ENCODE measurements at regions not wholly inside any gene's neighbourhood (a gene's known extent, or its start where the extent isn't known, plus 50 kb on each side); places are given as distances from the start of the nearest gene placed in this dataset.

- ATAC-seq (ENCODE audit: low FRiP score) (no peak), DNase-seq (ENCODE audit: low spot score) (no peak)
- TF ChIP-seq CTCF (IDR thresholded peaks at IDR 0.05): no peak
These were observed 402.7 kb upstream of the MYT1L start for GRCh38 chr2:2733818-2734217.

GRCh38 chr2:2732331-2733119 is 401.4 kb upstream of the MYT1L start:
- DNase-seq (ENCODE audit: low spot score): no peak
- TF ChIP-seq CTCF (IDR thresholded peaks at IDR 0.05): no peak
- ATAC-seq (ENCODE audit: low FRiP score): no peak

- no peak for DNase-seq (ENCODE audit: low spot score)
- TF ChIP-seq CTCF (IDR thresholded peaks at IDR 0.05): no peak
- ATAC-seq (ENCODE audit: low FRiP score): no peak
These were observed 400.8 kb upstream of the MYT1L start for GRCh38 chr2:2731816-2732284.

GRCh38 chr2:2731101-2731815 is 400.2 kb upstream of the MYT1L start:
- ATAC-seq (ENCODE audit: low FRiP score) (no peak), DNase-seq (ENCODE audit: low spot score) (no peak)
- TF ChIP-seq CTCF (IDR thresholded peaks at IDR 0.05): no peak

- ATAC-seq (ENCODE audit: low FRiP score): no peak
- DNase-seq (ENCODE audit: low spot score): no peak
- TF ChIP-seq CTCF (IDR thresholded peaks at IDR 0.05): no peak
These were observed 399.3 kb upstream of the MYT1L start for GRCh38 chr2:2730301-2730833.

- no peak for TF ChIP-seq CTCF (IDR thresholded peaks at IDR 0.05)
- ATAC-seq (ENCODE audit: low FRiP score): no peak
- DNase-seq (ENCODE audit: low spot score): no peak
These were observed 398.2 kb upstream of the MYT1L start for GRCh38 chr2:2729246-2729645.
